ENCODE measurements at regions not wholly inside any gene's neighbourhood (a gene's known extent, or its start where the extent isn't known, plus 50 kb on each side); places are given as distances from the start of the nearest gene placed in this dataset.

- TF ChIP-seq CTCF (IDR thresholded peaks at IDR 0.05) (peak in 1 of 3 experiments; percentile 10), POLR2A (IDR thresholded peaks at IDR 0.05) (no peak)
Measured at GRCh38 chr4:100907465-100908454, 389.9 kb upstream of the EMCN start.

Data from vagina (tissue), 2 donors.